ENCODE measurements at regions not wholly inside any gene's neighbourhood (a gene's known extent, or its start where the extent isn't known, plus 50 kb on each side); places are given as distances from the start of the nearest gene placed in this dataset.
"Not testable (repeated sequence)": the region's sequence is repeated elsewhere in the genome, so short reads cannot be mapped to it uniquely, and the experiment has no call there.

DNA sequence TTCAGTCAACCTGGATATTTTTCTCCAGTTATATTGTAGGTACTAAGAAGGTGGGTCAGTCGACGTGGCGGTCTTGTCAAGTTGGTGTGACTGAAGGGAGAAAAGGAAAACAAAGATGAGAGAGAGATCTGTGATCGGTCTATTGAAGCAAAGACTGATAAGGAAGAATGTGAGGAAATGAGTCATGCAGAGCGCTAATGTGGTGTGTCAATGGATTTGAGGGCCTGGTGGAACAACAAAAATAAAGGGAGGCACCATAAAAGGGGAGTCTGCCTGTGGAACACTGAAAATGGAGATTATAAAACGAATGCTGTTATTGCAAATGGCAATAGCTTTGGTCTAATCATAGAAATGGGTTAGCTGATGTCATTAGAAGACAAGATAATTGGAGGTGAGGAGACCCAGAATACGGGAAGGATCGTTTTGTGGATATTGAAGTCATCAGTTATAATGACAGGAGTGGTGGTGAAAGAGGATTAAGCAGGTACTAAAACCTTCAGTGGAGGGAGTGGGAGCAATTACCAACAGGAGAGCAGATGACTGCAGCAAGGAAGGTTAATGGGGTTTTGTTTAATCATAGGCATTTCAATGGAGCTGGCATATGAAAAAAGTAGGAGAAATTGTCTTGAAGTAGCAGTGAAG lies 599.1 kb upstream of the FSHR start:
- no peaks in the 10 kb centered on the region for H3K27me3 ChIP-seq (ENCODE audit: control insufficient read depth, insufficient read depth, low read length)
- H3K4me3 ChIP-seq (ENCODE audit: low read depth, low read length), result no peak overlapping the region
- no peaks in the 10 kb centered on the region for H3K36me3 ChIP-seq (ENCODE audit: control insufficient read depth, insufficient read depth, low read length)
- no peak for TF ChIP-seq CTCF (IDR thresholded peaks at IDR 0.05; ENCODE audit: insufficient read depth, low read length, poor library complexity, severe bottlenecking)
- peak; percentile 31 for DNase-seq (ENCODE audit: low read depth)

DNA sequence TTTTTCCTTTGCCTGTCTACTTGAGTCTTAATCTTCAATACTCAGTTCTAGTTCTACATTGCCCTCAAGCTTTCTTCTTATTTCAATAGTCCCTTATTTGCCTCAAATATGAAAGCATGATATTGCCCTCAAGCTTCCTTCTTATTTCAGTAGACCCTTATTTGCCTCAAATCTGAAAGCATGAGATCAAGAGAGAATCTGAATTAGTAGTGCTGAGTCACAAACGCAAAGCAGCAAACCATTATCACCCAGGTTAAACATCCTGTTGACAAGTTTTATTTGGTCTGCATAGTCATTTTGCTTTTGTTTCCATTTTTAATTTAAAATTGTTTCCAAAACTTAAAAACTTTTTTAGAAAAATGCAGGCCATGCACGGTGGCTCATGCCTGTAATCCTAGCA lies 583.3 kb upstream of the FSHR start:
- Histone ChIP-seq H3K4me3 (ENCODE audit: low read depth, low read length) (no peak overlapping the region), H3K27me3 (ENCODE audit: control insufficient read depth, insufficient read depth, low read length) (no peaks in the 10 kb centered on the region), H3K36me3 (ENCODE audit: control insufficient read depth, insufficient read depth, low read length) (no peaks in the 10 kb centered on the region)
- TF ChIP-seq CTCF (IDR thresholded peaks at IDR 0.05; ENCODE audit: insufficient read depth, low read length, poor library complexity, severe bottlenecking), result no peak
- no peak for DNase-seq (ENCODE audit: low read depth)

DNA sequence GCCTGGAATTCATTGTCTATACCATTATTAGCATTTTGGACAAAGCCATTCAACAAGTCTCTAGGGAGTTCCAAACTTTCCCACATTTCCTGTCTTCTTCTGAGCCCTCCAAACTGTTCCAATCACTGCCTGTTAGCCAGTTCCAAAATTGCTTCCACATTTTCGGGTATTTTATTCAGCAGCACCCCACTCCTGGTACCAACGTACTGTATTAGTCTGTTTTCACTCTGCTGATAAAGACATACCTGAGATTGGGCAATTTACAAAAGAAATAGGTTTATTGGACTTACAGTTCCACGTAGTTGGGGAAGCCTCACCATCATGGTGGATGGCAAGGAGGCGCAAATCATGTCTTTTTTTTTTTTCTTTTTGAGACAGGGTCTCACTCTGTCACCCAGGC lies 578.6 kb upstream of the FSHR start:
- not testable (repeated sequence) for H3K36me3 ChIP-seq (ENCODE audit: control insufficient read depth, insufficient read depth, low read length); H3K27me3 ChIP-seq (ENCODE audit: control insufficient read depth, insufficient read depth, low read length); H3K4me3 ChIP-seq (ENCODE audit: low read depth, low read length); DNase-seq (ENCODE audit: low read depth)

GRCh38 chr2:49719241-49719640 lies 564.9 kb upstream of the FSHR start:
- H3K4me3 ChIP-seq (ENCODE audit: low read depth, low read length), result no peak overlapping the region
- H3K27me3 ChIP-seq (ENCODE audit: control insufficient read depth, insufficient read depth, low read length), result no peaks in the 10 kb centered on the region
- no peak for TF ChIP-seq CTCF (IDR thresholded peaks at IDR 0.05; ENCODE audit: insufficient read depth, low read length, poor library complexity, severe bottlenecking)
- DNase-seq (ENCODE audit: low read depth), result no peak
- H3K36me3 ChIP-seq (ENCODE audit: control insufficient read depth, insufficient read depth, low read length), result no peaks in the 10 kb centered on the region

- Histone ChIP-seq H3K36me3 (ENCODE audit: control insufficient read depth, insufficient read depth, low read length) (no peaks in the 10 kb centered on the region), H3K4me3 (ENCODE audit: low read depth, low read length) (no peak overlapping the region), H3K27me3 (ENCODE audit: control insufficient read depth, insufficient read depth, low read length) (no peaks in the 10 kb centered on the region)
- no peak for DNase-seq (ENCODE audit: low read depth)
- TF ChIP-seq CTCF (IDR thresholded peaks at IDR 0.05; ENCODE audit: insufficient read depth, low read length, poor library complexity, severe bottlenecking), result no peak
These were observed 561.3 kb upstream of the FSHR start for GRCh38 chr2:49715597-49715996.

DNA sequence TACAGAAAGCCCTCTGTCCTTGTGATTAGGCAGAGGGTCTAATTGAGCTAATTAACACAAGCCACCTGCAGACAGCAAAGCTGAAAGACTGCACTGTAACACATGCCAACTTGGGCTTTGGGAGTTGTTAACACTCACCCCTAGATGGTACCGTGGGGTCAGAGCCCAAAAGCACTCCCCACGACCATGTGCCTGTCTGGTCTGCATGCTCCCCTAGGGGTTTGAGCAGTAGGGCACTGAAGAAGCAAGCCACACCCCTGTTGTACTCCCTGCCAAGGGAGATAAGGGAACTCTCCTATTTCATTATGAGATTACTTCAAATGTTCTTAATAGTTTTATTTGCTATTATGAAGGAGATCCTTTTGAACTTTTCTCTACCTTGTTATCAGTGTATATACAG lies 560.1 kb upstream of the FSHR start:
- Histone ChIP-seq H3K4me3 (ENCODE audit: low read depth, low read length) (no peak overlapping the region), H3K36me3 (ENCODE audit: control insufficient read depth, insufficient read depth, low read length) (no peaks in the 10 kb centered on the region), H3K27me3 (ENCODE audit: control insufficient read depth, insufficient read depth, low read length) (no peaks in the 10 kb centered on the region)
- no peak for TF ChIP-seq CTCF (IDR thresholded peaks at IDR 0.05; ENCODE audit: insufficient read depth, low read length, poor library complexity, severe bottlenecking)
- no peak for DNase-seq (ENCODE audit: low read depth)

Data from kidney epithelial cell (primary cell).